ENCODE measurements at regions not wholly inside any gene's neighbourhood (a gene's known extent, or its start where the extent isn't known, plus 50 kb on each side); places are given as distances from the start of the nearest gene placed in this dataset.

- no peak for TF ChIP-seq POLR2A (IDR thresholded peaks at IDR 0.05; ENCODE audit: low read length)
- TF ChIP-seq GATA1 (IDR thresholded peaks at IDR 0.05; ENCODE audit: low read depth, low read length): no peak
Observed at GRCh38 chr11:38718659-38719058, 2120.6 kb upstream of the RAG2 start.
